ENCODE measurements at regions not wholly inside any gene's neighbourhood (a gene's known extent, or its start where the extent isn't known, plus 50 kb on each side); places are given as distances from the start of the nearest gene placed in this dataset.

- intact Hi-C loops (cut with micrococcal nuclease; ENCODE audit: unreplicated experiment) (no loop called here), in situ Hi-C loops (cut with HindIII; ENCODE audit: low pct_unique_long_range_greater_than_20kb, low sequenced_read_pairs) (no loop called here)
- POLR2A ChIA-PET = no interaction called here
- DNase-seq (ENCODE audit: low read depth, low spot score) = no peak
- Histone ChIP-seq H3K9me3 (ENCODE audit: control insufficient read depth, insufficient read depth, low read depth, low read length) (no peaks in the 10 kb centered on the region), H3K36me3 (ENCODE audit: control insufficient read depth, insufficient read depth, low read length) (no peaks in the 10 kb centered on the region), H3K4me3 (ENCODE audit: low read depth in 2 of 2, low read length in 2 of 2) (no peak overlapping the region), H3K27me3 (ENCODE audit: control insufficient read depth, insufficient read depth, low read length) (no peaks in the 10 kb centered on the region), H3K4me1 (ENCODE audit: control insufficient read depth, insufficient read depth, low read length) (no peaks in the 10 kb centered on the region), H3K27ac (ENCODE audit: low read length) (no peak overlapping the region)
- CTCF ChIA-PET = no interaction called here
- TF ChIP-seq SIN3A (IDR thresholded peaks at IDR 0.05; ENCODE audit: borderline replicate concordance, insufficient read depth, low read depth, low read length) (no peak), POLR2AphosphoS5 (IDR thresholded peaks at IDR 0.05; ENCODE audit: low read depth, low read length) (no peak), CTCF (IDR thresholded peaks at IDR 0.05) (no peak), TCF7L2 (IDR thresholded peaks at IDR 0.05; ENCODE audit: low read depth, low read length) (no peak), REST (IDR thresholded peaks at IDR 0.05; ENCODE audit: insufficient read depth in 1 of 2, low read depth in 2 of 2, low read length in 1 of 2) (no peak)
- no peak for ATAC-seq
- BruUV-seq (replicated peaks) = no TSS peak
Measured at GRCh38 chr3:103693831-103694230, 1259.0 kb downstream of the ZPLD1 start.

GRCh38 chr3:103698646-103699045 lies 1263.8 kb downstream of the ZPLD1 start:
- CTCF ChIA-PET = no interaction called here
- Histone ChIP-seq H3K27ac (ENCODE audit: low read length) (no peak overlapping the region), H3K36me3 (ENCODE audit: control insufficient read depth, insufficient read depth, low read length) (no peaks in the 10 kb centered on the region), H3K9me3 (ENCODE audit: control insufficient read depth, insufficient read depth, low read depth, low read length) (no peaks in the 10 kb centered on the region), H3K27me3 (ENCODE audit: control insufficient read depth, insufficient read depth, low read length) (no peaks in the 10 kb centered on the region), H3K4me1 (ENCODE audit: control insufficient read depth, insufficient read depth, low read length) (no peaks in the 10 kb centered on the region), H3K4me3 (ENCODE audit: low read depth in 2 of 2, low read length in 2 of 2) (no peak overlapping the region)
- in situ Hi-C loops (cut with HindIII; ENCODE audit: low pct_unique_long_range_greater_than_20kb, low sequenced_read_pairs) (no loop called here), intact Hi-C loops (cut with micrococcal nuclease; ENCODE audit: unreplicated experiment) (no loop called here)
- no TSS peak for BruUV-seq (replicated peaks)
- POLR2A ChIA-PET = no interaction called here
- TF ChIP-seq SIN3A (IDR thresholded peaks at IDR 0.05; ENCODE audit: borderline replicate concordance, insufficient read depth, low read depth, low read length) (no peak), POLR2AphosphoS5 (IDR thresholded peaks at IDR 0.05; ENCODE audit: low read depth, low read length) (no peak), REST (IDR thresholded peaks at IDR 0.05; ENCODE audit: insufficient read depth in 1 of 2, low read depth in 2 of 2, low read length in 1 of 2) (no peak), TCF7L2 (IDR thresholded peaks at IDR 0.05; ENCODE audit: low read depth, low read length) (no peak), CTCF (IDR thresholded peaks at IDR 0.05) (no peak)
- DNase-seq (ENCODE audit: low read depth, low spot score) (no peak), ATAC-seq (no peak)
